ENCODE measurements at regions not wholly inside any gene's neighbourhood (a gene's known extent, or its start where the extent isn't known, plus 50 kb on each side); places are given as distances from the start of the nearest gene placed in this dataset.

- no peak overlapping the region for H3K4me3 ChIP-seq
- DNase-seq: no peak
- intact Hi-C loops (cut with DNase I; ENCODE audit: low total_unique reads): no loop called here
- H3K27ac ChIP-seq: no peak overlapping the region
- H3K36me3 ChIP-seq: no peaks in the 10 kb centered on the region
- H3K27me3 ChIP-seq: no peaks in the 10 kb centered on the region
- no peaks in the 10 kb centered on the region for H3K4me1 ChIP-seq
- TF ChIP-seq CTCF (IDR thresholded peaks at IDR 0.05): no peak
- TF ChIP-seq POLR2A (IDR thresholded peaks at IDR 0.05): no peak
- H3K9me3 ChIP-seq: no peaks in the 10 kb centered on the region
These were observed 264.0 kb upstream of the EPHA4 start for GRCh38 chr2:221836095-221836494.

GRCh38 chr2:221833966-221834365 is 261.9 kb upstream of the EPHA4 start:
- intact Hi-C loops (cut with DNase I; ENCODE audit: low total_unique reads): no loop called here
- Histone ChIP-seq H3K4me3 (no peak overlapping the region), H3K9me3 (no peaks in the 10 kb centered on the region), H3K36me3 (no peaks in the 10 kb centered on the region), H3K27ac (no peak overlapping the region), H3K27me3 (no peaks in the 10 kb centered on the region), H3K4me1 (no peaks in the 10 kb centered on the region)
- no peak for DNase-seq
- no peak for TF ChIP-seq CTCF (IDR thresholded peaks at IDR 0.05)
- TF ChIP-seq POLR2A (IDR thresholded peaks at IDR 0.05): no peak

GRCh38 chr2:221831051-221831450 is 258.9 kb upstream of the EPHA4 start:
- H3K36me3 ChIP-seq: no peaks in the 10 kb centered on the region
- DNase-seq: no peak
- H3K27ac ChIP-seq: no peak overlapping the region
- H3K4me1 ChIP-seq: no peaks in the 10 kb centered on the region
- H3K9me3 ChIP-seq: no peaks in the 10 kb centered on the region
- intact Hi-C loops (cut with DNase I; ENCODE audit: low total_unique reads): no loop called here
- no peak overlapping the region for H3K4me3 ChIP-seq
- no peaks in the 10 kb centered on the region for H3K27me3 ChIP-seq
- TF ChIP-seq CTCF (IDR thresholded peaks at IDR 0.05) (no peak), POLR2A (IDR thresholded peaks at IDR 0.05) (no peak)

- H3K27me3 ChIP-seq: no peaks in the 10 kb centered on the region
- no peaks in the 10 kb centered on the region for H3K36me3 ChIP-seq
These were observed 250.3 kb upstream of the EPHA4 start for GRCh38 chr2:221822416-221822815.

More at GRCh38 chr2:221822416-221822815, 250.3 kb upstream of the EPHA4 start:
- Histone ChIP-seq H3K4me1 (no peaks in the 10 kb centered on the region), H3K4me3 (no peak overlapping the region), H3K9me3 (no peaks in the 10 kb centered on the region), H3K27ac (no peak overlapping the region)
- no peak for DNase-seq
- intact Hi-C loops (cut with DNase I; ENCODE audit: low total_unique reads): no loop called here
- TF ChIP-seq POLR2A (IDR thresholded peaks at IDR 0.05) (no peak), CTCF (IDR thresholded peaks at IDR 0.05) (no peak)

All from uterus (tissue), 3 donors.